Cardiac muscle cell (in vitro differentiated cells and primary cell): ENCODE measurements at regions not wholly inside any gene's neighbourhood (a gene's known extent, or its start where the extent isn't known, plus 50 kb on each side); places are given as distances from the start of the nearest gene placed in this dataset.

Source experiments
- DNase-seq, 2 donors: peaks; one replicate each; pipeline versions ENCODE4 v3.0.0 to v3.0.0-alpha.2; 2010 to 2017; ENCODE audit warnings: low read depth in 1 of 2, low spot score in 1 of 2
- H3K27ac ChIP-seq: fragments of 200-600 bp; sonication (generic); 2 replicates; pipeline ENCODE4 v1.5.1; 2016
- H3K27me3 ChIP-seq: fragments of 200-600 bp; sonication (generic); 2 replicates; pipeline ENCODE4 v1.6.0; 2016; ENCODE audit warnings: control low read depth
- H3K36me3 ChIP-seq: fragments of 200-600 bp; sonication (generic); 2 replicates; pipeline ENCODE4 v1.5.1; 2016; ENCODE audit warnings: control low read depth
- H3K4me1 ChIP-seq: fragments of 200-600 bp; sonication (generic); 2 replicates; pipeline ENCODE4 v1.8.1; 2017; ENCODE audit warnings: low read depth, mild to moderate bottlenecking, mixed run types
- H3K4me3 ChIP-seq: fragments of 200-600 bp; sonication (generic); 2 replicates; pipeline ENCODE4 v1.5.1; 2016; ENCODE audit warnings: mild to moderate bottlenecking
- H3K9me3 ChIP-seq: fragments of 200-600 bp; sonication (generic); 2 replicates; pipeline ENCODE4 v1.5.1; 2017; ENCODE audit warnings: low read depth, mild to moderate bottlenecking, control low read depth
- CTCF ChIP-seq: IDR thresholded peaks from 2 replicates; pipeline ENCODE4 v1.5.1; 2012; ENCODE audit warnings: low read depth, mild to moderate bottlenecking, low read length

GRCh38 chr5:38070304-38070950 is 187.9 kb upstream of the EGFLAM start:
- Histone ChIP-seq H3K27ac (no peak overlapping the region), H3K4me3 (no peak overlapping the region), H3K9me3 (no peaks in the 10 kb centered on the region), H3K4me1 (no peaks in the 10 kb centered on the region), H3K36me3 (no peaks in the 10 kb centered on the region), H3K27me3 (no peaks in the 10 kb centered on the region)
- no peak for TF ChIP-seq CTCF
- no peak for DNase-seq

- Histone ChIP-seq H3K27me3 (no peaks in the 10 kb centered on the region), H3K27ac (no peak overlapping the region), H3K4me3 (no peak overlapping the region), H3K9me3 (no peaks in the 10 kb centered on the region), H3K4me1 (no peaks in the 10 kb centered on the region), H3K36me3 (no peaks in the 10 kb centered on the region)
- TF ChIP-seq CTCF, result no peak
- DNase-seq, result peak in 1 of 2 donors; percentile 3
Measured at GRCh38 chr5:38069360-38069759, 189.0 kb upstream of the EGFLAM start.

GRCh38 chr5:38060354-38060753 is 198.0 kb upstream of the EGFLAM start:
- H3K27ac ChIP-seq, result no peak overlapping the region

GRCh38 chr5:38059876-38060275 is 198.5 kb upstream of the EGFLAM start:
- H3K27ac ChIP-seq, result no peak overlapping the region
- no peak overlapping the region for H3K4me3 ChIP-seq
- no peaks in the 10 kb centered on the region for H3K27me3 ChIP-seq
- no peaks in the 10 kb centered on the region for H3K9me3 ChIP-seq
- H3K4me1 ChIP-seq, result no peaks in the 10 kb centered on the region
- TF ChIP-seq CTCF, result no peak
- peak in 1 of 2 donors; percentile 7 for DNase-seq
- no peaks in the 10 kb centered on the region for H3K36me3 ChIP-seq

More at GRCh38 chr5:38060354-38060753, 198.0 kb upstream of the EGFLAM start:
- no peaks in the 10 kb centered on the region for H3K4me1 ChIP-seq
- no peaks in the 10 kb centered on the region for H3K9me3 ChIP-seq
- peak in 1 of 2 donors; percentile 26 for DNase-seq
- H3K36me3 ChIP-seq, result no peaks in the 10 kb centered on the region
- no peaks in the 10 kb centered on the region for H3K27me3 ChIP-seq
- no peak for TF ChIP-seq CTCF
- no peak overlapping the region for H3K4me3 ChIP-seq

- no peak for DNase-seq
- Histone ChIP-seq H3K36me3 (no peaks in the 10 kb centered on the region), H3K27ac (no peak overlapping the region), H3K27me3 (no peaks in the 10 kb centered on the region), H3K4me3 (no peak overlapping the region), H3K9me3 (no peaks in the 10 kb centered on the region), H3K4me1 (no peaks in the 10 kb centered on the region)
- no peak for TF ChIP-seq CTCF
Measured at GRCh38 chr5:38051711-38052511, 206.4 kb upstream of the EGFLAM start.
